Transverse colon (tissue), 4 donors: ENCODE measurements at regions not wholly inside any gene's neighbourhood (a gene's known extent, or its start where the extent isn't known, plus 50 kb on each side); places are given as distances from the start of the nearest gene placed in this dataset.

Experiments used
- DNase-seq: peaks from one replicate; pipeline ENCODE4 v3.0.0-alpha.2; 2019
- H3K27ac ChIP-seq, 4 donors: fragments of 200-600 bp; sonication (generic); 2 replicates each; pipeline ENCODE4 v1.5.1; 2016 to 2018; ENCODE audit warnings: inconsistent platforms in 4 of 4
- H3K27me3 ChIP-seq: fragments of 200-600 bp; sonication (generic); 2 replicates; pipeline ENCODE4 v1.5.1; 2017; ENCODE audit warnings: inconsistent platforms
- H3K36me3 ChIP-seq, 4 donors: fragments of 200-600 bp; sonication (generic); 2 replicates each; pipeline ENCODE4 v1.5.1; 2017 to 2019; ENCODE audit warnings: inconsistent platforms in 4 of 4
- H3K4me1 ChIP-seq, 4 donors: fragments of 200-600 bp; sonication (generic); 2 replicates each; pipeline ENCODE4 v1.5.1; 2017 to 2020; ENCODE audit warnings: inconsistent platforms in 4 of 4
- H3K4me3 ChIP-seq, 4 donors: fragments of 200-600 bp; sonication (generic); 1 replicate in 1 of 4; 2 replicates in 3 of 4; pipeline versions ENCODE4 v1.5.1 to v1.6.1; 2017 to 2019; ENCODE audit warnings: inconsistent platforms in 4 of 4
- H3K9me3 ChIP-seq, 2 donors: fragments of 200-600 bp; sonication (generic); 2 replicates each; pipeline ENCODE4 v1.5.1; 2017 to 2019; ENCODE audit warnings: inconsistent platforms in 2 of 2
- EP300 ChIP-seq: sonication (generic); formaldehyde crosslinking; IDR thresholded peaks from one replicate; pipeline ENCODE4 v1.6.1; 2017; ENCODE audit warnings: antibody characterized with exemption, low read depth
- POLR2A ChIP-seq: fragments of 450-650 bp; IDR thresholded peaks from one replicate; pipeline ENCODE4 v1.6.1; 2016; ENCODE audit warnings: antibody characterized with exemption, mild to moderate bottlenecking, moderate library complexity
- POLR2AphosphoS5 ChIP-seq, 3 donors: sonication (generic); formaldehyde crosslinking; IDR thresholded peaks; one replicate each; pipeline ENCODE4 v1.6.1; 2016; ENCODE audit warnings: antibody characterized with exemption in 3 of 3
- WGBS, 2 donors: methylation state at CpG; one replicate each; pipeline ENCODE4 v1.1.5; 2018; ENCODE audit warnings: low coverage in 1 of 2; 5-methylcytosine and 5-hydroxymethylcytosine counted together
- in situ Hi-C, 4 donors: fragments of 200-750 bp; cut with MboI; loops; one replicate each; pipeline versions ENCODE4 v1.15.0 to v1.15.1; 2017; ENCODE audit warnings: low sequenced_read_pairs in 3 of 4, low pct_ligation_motif_present in 1 of 4, low pct_unique_long_range_greater_than_20kb in 1 of 4
- intact Hi-C: fragments of 100-400 bp; cut with DNase I; formaldehyde crosslinking; loops from one replicate; pipeline ENCODE4 v1.15.1; 2023; ENCODE audit warnings: low total_unique reads
- TF ChIP-seq, protein P1 (sequence below), 5 experiments: fragments of 200-600 bp in 3 of 5; fragments of 450-650 bp in 2 of 5; sonication (generic) in 3 of 5; IDR thresholded peaks; 1 replicate in 2 of 5; 2 replicates in 3 of 5; pipeline ENCODE4 v1.5.1; 2016 to 2017; ENCODE audit warnings: antibody characterized with exemption in 5 of 5, inconsistent platforms in 3 of 5, mild to moderate bottlenecking in 2 of 5, moderate library complexity in 1 of 5

DNA sequence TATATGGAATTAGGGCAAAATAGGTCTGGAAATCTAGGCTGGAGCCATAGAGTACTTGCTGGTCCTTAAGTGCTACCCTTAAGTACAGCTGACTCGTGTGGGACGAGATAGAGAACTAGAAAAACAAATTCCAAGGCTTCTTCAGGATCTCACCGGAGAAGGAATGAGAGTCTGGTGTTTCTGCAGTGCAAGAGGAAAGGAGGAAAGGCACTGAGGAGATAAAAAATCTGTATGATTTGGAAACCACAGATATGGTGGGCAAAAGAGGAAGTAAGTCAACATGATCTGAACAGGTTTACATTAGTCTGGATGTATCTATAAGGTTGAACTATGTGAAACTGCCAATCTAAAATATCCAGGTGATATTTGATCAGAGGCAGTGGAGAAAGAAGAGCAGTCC is 134.4 kb upstream of the SOX5 start:
- no peak for TF ChIP-seq EP300
- no peak for TF ChIP-seq POLR2A
- intact Hi-C loops = loop anchor here (10.0 kb wide), 1 partner anchor 841 kb away; no protein-coding TSS in a partner anchor
- no peaks in the 10 kb centered on the region for H3K4me1 ChIP-seq
- in situ Hi-C loops = no loop called here
- H3K27ac ChIP-seq = no peak overlapping the region
- no peaks in the 10 kb centered on the region for H3K36me3 ChIP-seq
- H3K9me3 ChIP-seq = no peaks in the 10 kb centered on the region
- no peaks in the 10 kb centered on the region for H3K27me3 ChIP-seq
- 69 to 82% methylated on average over 3 of the region's 3 CpGs for WGBS, 2 donors
- H3K4me3 ChIP-seq = no peak overlapping the region
- DNase-seq = no peak

DNA sequence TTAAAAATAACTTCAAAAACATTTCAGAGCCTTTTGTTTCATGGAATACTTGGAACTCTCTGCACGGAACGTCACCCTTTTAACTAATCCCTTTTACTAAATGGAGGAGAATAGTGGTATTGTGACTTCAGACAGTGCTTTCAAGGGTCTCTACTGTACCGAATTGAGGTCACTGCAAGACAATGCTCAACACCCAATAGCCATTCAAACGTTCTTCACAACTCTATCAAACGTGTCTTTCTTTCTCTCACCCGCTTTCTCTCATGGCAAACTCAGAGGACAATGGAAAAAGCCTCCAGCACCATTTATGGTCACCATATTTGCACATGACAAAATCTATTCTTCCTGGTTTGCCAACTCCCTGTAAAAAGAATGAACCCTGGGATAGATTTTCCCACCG is 132.1 kb upstream of the SOX5 start:
- WGBS, 2 donors = 74 to 80% methylated on average over 7 of the region's 7 CpGs
- DNase-seq = no peak
- in situ Hi-C loops (no loop called here), intact Hi-C loops (loop anchor here (10.0 kb wide), 1 partner anchor 843 kb away; no protein-coding TSS in a partner anchor)
- Histone ChIP-seq H3K36me3 (no peaks in the 10 kb centered on the region), H3K4me3 (no peak overlapping the region), H3K9me3 (no peaks in the 10 kb centered on the region), H3K27ac (no peak overlapping the region), H3K27me3 (no peaks in the 10 kb centered on the region), H3K4me1 (no peaks in the 10 kb centered on the region)
- TF ChIP-seq, protein P1, sequence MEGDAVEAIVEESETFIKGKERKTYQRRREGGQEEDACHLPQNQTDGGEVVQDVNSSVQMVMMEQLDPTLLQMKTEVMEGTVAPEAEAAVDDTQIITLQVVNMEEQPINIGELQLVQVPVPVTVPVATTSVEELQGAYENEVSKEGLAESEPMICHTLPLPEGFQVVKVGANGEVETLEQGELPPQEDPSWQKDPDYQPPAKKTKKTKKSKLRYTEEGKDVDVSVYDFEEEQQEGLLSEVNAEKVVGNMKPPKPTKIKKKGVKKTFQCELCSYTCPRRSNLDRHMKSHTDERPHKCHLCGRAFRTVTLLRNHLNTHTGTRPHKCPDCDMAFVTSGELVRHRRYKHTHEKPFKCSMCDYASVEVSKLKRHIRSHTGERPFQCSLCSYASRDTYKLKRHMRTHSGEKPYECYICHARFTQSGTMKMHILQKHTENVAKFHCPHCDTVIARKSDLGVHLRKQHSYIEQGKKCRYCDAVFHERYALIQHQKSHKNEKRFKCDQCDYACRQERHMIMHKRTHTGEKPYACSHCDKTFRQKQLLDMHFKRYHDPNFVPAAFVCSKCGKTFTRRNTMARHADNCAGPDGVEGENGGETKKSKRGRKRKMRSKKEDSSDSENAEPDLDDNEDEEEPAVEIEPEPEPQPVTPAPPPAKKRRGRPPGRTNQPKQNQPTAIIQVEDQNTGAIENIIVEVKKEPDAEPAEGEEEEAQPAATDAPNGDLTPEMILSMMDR (IDR thresholded peaks at IDR 0.05) = no peak
- TF ChIP-seq POLR2AphosphoS5 (IDR thresholded peaks at IDR 0.05) (no peak), EP300 (no peak), POLR2A (no peak)

DNA sequence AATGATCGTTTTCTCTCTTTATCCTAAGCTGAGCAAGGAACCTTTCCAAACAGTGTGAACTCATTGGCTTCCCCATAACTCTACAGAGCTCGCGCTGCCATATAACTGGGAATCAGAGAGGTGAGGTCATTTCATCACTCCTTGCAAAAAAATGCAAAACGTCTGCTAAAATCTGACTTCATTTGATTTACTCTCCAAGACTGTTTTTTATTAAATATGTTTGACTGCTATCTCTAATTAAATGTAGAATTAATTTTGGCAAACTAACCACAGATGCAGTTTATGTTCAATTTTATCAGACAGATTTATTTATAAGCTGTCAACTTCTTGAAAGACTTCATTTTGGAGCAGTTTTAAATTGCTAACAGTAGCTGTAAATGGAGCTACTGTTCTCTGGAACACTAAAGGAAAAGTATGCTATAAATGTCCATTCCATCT is 131.6 kb upstream of the SOX5 start:
- no peak for DNase-seq
- H3K4me3 ChIP-seq = no peak overlapping the region
- H3K27ac ChIP-seq = no peak overlapping the region
- no peaks in the 10 kb centered on the region for H3K9me3 ChIP-seq
- no peaks in the 10 kb centered on the region for H3K36me3 ChIP-seq
- 66 to 75% methylated on average over 4 of the region's 4 CpGs for WGBS, 2 donors
- intact Hi-C loops = loop anchor here (10.0 kb wide), 1 partner anchor 844 kb away; no protein-coding TSS in a partner anchor
- no peak for TF ChIP-seq POLR2A
- TF ChIP-seq, protein P1 (IDR thresholded peaks at IDR 0.05) = no peak
- no peak for TF ChIP-seq EP300
- TF ChIP-seq POLR2AphosphoS5 (IDR thresholded peaks at IDR 0.05) = no peak
- in situ Hi-C loops = no loop called here
- H3K27me3 ChIP-seq = no peaks in the 10 kb centered on the region
- H3K4me1 ChIP-seq = no peaks in the 10 kb centered on the region

DNA sequence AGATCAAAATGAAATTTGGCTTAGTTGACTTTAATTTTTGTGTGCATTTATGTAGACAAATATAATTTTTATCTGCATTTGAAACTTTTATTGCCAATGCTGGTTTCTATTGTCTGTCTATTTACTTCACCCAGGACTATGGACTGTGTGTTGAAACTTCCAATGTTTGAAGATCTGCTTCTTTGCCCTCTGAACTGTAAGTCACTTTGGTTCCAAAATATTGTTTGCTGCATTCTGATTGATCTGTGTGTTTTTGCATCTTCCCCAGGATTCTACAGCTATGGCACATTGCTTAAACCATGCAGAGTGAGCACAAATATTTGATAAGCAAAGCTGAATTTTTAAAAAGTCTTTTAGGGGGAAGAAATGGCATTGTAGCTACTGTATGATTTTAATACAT is 131.0 kb upstream of the SOX5 start:
- intact Hi-C loops (loop anchor here (10.0 kb wide), 1 partner anchor 844 kb away; no protein-coding TSS in a partner anchor), in situ Hi-C loops (no loop called here)
- TF ChIP-seq, protein P1 (IDR thresholded peaks at IDR 0.05) = no peak
- no peak for TF ChIP-seq POLR2A
- TF ChIP-seq POLR2AphosphoS5 (IDR thresholded peaks at IDR 0.05) = no peak
- no peak for TF ChIP-seq EP300
- no peak for DNase-seq
- Histone ChIP-seq H3K4me3 (no peak overlapping the region), H3K4me1 (no peaks in the 10 kb centered on the region), H3K27ac (no peak overlapping the region), H3K27me3 (no peaks in the 10 kb centered on the region), H3K36me3 (no peaks in the 10 kb centered on the region), H3K9me3 (no peaks in the 10 kb centered on the region)

DNA sequence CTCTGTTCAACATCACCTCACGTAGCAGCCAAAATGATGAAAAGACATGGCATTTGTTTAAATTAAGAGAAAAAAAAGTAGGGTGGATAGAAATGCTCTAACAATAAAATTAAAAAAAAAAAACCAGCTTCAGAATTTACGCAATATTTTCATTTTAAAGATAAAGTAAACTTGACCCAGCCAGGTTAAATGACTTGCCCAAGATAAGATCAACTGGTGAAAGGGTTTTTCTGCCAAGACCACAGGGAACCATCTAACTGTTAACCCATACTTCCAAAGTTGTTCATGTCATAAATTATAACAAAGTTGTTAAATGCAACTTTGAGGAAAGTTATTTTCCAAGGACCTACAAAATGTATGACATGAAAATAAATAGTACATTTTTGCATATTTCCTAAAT is 129.6 kb upstream of the SOX5 start:
- intact Hi-C loops (no loop called here), in situ Hi-C loops (no loop called here)
- no peaks in the 10 kb centered on the region for H3K36me3 ChIP-seq
- no peak for DNase-seq
- TF ChIP-seq EP300 = no peak
- TF ChIP-seq POLR2AphosphoS5 (IDR thresholded peaks at IDR 0.05) = no peak
- TF ChIP-seq POLR2A = no peak
- TF ChIP-seq, protein P1 (IDR thresholded peaks at IDR 0.05) = no peak
- 65 to 81% methylated on average over 2 of the region's 2 CpGs for WGBS, 2 donors
- H3K4me3 ChIP-seq = no peak overlapping the region
- H3K27me3 ChIP-seq = no peaks in the 10 kb centered on the region
- no peaks in the 10 kb centered on the region for H3K4me1 ChIP-seq
- H3K9me3 ChIP-seq = no peaks in the 10 kb centered on the region
- H3K27ac ChIP-seq = no peak overlapping the region
